RKO (cell line): ENCODE measurements at regions not wholly inside any gene's neighbourhood (a gene's known extent, or its start where the extent isn't known, plus 50 kb on each side); places are given as distances from the start of the nearest gene placed in this dataset.

Experiments
- DNase-seq: peaks from one replicate; pipeline ENCODE4 v3.0.0-alpha.2; 2016; ENCODE audit warnings: low spot score

DNA sequence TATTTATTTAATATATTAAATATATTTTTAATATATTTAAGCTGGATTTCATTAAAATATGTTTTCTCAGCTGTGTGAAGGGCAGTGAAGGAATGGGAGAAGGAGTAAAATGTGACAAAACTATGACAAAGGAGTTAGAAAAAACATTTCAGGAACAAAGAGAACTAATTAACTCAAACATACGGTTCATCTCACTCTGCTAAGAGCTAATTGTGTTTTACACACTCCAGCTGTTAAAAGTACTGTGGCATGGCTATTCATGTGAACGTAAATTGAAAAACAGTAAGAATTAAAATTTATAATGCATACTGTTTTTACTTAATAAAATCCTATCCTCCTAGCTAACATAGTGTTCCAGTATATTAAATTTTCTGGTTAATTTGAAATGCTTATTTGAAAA lies 262.5 kb upstream of the GNAI1 start:
- DNase-seq = no peak

DNA sequence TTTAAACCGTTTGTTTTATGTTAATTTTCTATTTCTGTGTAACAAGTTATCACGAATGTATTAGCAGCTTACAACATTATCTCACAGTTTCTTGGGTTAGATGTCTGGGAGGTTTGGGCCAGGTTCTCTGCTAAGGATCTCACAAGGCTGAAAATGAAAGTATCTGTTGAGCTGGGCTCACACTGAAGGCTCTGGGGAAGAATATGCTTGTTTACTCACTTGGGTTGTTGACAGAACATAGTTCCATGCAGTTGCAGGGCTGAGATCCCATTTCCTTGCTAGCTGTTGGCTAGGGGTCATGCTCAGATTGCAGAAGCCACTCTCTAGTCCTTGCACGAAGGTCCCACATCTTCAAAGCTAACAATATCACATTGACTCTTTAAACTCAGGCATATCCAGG lies 266.6 kb upstream of the GNAI1 start:
- no peak for DNase-seq

GRCh38 chr7:79862447-79863210 lies 272.0 kb upstream of the GNAI1 start:
- no peak for DNase-seq

GRCh38 chr7:79855172-79855571 lies 279.5 kb upstream of the GNAI1 start:
- no peak for DNase-seq

- DNase-seq = no peak
Observed at GRCh38 chr7:79854621-79855020, 280.0 kb upstream of the GNAI1 start.

DNA sequence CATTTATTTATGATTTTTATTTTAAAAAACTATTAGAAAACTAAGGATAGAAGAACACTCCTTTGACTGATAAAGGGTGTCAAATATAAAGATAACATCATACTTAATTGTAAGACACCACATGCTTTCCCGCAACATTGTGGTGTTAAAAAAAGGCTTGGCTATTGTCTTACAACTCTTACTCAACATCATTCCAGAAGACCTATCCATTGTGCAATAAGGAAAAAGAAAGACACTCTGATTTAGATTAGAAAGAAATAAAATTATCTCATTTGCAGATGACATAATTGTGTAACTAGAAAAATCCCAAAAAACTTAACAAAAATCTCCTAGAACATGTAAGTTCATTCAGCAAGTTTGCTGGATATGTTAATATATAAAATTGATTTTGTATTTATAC lies 296.7 kb upstream of the GNAI1 start:
- no peak for DNase-seq

DNA sequence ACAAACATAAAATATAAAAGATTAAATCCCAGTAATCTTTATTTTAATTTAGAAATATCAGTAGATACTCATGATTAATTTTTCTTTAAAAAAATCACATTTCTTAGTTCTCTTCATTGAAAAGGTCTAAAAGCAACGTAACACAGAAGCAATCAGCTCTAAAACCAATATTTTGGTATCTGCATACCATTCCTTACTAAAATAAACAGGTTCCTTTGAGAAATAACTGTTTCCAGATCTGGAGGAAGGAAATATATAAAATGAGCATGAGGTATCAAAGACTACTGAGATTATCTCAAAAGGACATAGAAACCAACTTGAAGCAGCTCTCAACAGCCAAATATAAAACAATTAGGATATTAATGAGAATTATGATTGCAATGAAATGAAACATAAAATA lies 301.0 kb upstream of the GNAI1 start:
- DNase-seq = no peak

DNA sequence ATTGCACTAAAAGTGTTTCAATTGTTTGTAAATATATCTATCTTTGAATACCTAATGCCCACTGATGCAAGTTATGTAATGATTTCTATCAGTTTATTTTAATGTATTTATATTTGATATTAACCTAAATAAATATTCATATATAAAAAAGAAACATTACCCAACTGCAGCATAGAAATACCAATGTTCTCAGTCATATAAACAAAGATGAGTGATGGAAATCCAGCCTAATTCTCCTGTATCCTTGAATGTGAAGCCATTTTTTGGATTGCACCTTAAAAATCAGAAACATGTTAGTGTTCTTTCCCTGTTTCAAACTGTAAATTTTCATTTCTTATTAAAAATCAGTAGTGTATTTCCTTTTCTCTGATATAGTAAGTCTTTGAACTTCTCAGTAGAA lies 305.8 kb upstream of the GNAI1 start:
- DNase-seq = no peak

DNA sequence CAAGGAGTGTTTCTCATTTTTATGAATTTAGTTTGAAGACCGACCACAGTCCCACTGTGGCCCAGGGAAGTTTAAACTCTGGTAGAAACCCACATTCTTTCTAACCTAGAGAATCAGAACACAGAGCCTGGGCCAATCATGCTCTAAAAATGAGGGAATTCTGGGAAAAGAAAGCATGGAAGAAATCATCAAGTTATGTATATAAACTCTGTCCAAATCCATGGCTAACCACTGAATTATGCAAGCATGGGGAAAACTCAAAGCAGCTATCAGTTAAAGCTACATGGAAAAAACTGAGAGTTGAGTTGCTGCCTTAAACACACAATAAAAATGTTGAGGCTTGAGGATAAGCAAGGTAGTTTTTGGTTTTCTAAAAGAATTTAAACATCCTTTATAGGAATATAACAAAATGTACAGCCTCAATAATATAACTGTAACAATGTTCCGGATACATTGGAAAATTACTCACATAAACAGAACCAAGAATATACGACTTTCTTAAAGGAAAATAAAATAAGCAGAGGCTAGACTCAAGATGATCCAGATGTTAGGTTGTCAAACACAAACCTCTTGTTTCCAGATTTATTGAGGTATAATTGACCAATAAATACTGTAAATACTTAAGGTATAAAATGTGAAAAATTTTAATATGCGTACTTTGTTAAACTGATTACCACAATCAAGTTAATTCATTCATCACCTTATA lies 311.2 kb upstream of the GNAI1 start:
- no peak for DNase-seq

DNA sequence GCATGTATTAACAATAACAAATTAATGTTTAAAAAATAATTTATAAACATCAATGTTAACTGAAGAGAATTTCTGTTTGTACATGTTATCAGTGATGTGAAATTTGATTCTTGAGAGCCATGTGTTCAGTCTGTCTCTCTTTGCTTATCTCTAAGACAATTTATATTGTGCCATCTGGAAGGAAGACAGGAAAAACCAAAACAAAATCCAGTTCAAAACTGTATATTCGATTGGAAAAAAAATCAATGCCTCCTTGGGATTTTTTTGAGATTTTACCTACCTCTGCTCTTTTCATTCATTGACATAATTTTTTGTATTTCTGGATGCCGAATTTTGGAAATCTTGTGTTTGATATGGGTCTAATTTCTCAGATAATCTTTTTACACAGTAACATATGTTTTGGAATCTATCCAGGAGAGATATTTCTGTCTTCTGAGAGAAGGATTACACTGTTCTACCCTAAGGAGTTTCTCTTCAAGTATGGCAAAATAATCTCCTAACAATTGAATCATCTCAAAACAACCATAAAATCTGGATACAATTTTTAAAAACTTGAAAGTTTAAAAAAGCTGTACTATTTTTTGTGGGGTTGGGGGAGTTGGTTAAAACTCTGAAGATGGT lies 311.9 kb upstream of the GNAI1 start:
- no peak for DNase-seq

DNA sequence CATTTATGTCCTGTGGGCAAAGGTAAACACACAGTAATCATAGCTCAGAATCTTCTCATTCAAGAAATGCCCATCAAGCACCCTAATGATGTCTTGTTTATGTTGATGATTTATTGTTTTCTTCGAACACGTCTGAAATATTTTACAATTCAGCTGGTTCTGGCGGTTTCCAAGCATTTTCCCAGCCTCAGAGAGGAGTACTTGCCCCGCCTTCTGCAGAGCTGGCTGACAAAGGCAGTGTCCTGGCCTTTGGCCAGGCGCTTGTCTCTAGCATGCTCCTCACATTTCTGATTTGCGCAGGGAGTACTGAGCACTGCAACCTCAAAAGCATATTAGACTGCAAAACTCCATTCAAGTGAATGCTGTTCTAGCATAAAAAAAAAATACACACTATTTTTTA lies 314.2 kb upstream of the GNAI1 start:
- DNase-seq = no peak

- DNase-seq = no peak
Observed at GRCh38 chr7:79810916-79811315, 323.7 kb upstream of the GNAI1 start.

DNA sequence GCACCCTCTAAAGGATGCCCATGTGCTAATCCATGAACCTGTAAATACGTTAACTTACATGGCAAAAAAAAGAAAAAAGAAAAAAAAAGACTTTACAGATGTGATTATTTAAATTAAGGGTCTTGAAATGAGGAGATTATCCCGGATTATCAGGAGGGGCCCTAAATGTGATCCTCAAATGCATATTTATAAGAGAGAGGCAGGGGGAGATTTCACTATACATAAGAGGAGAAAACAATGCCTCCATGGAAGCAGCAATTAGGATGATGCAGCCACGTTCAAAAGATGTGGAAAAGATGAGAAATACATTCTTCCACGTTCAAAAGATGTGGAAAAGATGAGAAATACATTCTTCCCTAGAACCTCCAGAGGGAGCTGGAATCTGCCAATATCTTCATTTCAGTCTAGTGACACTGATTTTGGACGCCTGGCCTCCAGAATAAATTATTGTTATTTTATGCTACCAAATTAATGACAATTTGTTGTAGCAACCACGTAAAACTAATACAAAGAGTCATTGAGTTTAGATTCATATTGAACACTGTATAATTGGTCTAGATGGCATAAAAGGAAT lies 328.4 kb upstream of the GNAI1 start:
- DNase-seq = peak; percentile 29

DNA sequence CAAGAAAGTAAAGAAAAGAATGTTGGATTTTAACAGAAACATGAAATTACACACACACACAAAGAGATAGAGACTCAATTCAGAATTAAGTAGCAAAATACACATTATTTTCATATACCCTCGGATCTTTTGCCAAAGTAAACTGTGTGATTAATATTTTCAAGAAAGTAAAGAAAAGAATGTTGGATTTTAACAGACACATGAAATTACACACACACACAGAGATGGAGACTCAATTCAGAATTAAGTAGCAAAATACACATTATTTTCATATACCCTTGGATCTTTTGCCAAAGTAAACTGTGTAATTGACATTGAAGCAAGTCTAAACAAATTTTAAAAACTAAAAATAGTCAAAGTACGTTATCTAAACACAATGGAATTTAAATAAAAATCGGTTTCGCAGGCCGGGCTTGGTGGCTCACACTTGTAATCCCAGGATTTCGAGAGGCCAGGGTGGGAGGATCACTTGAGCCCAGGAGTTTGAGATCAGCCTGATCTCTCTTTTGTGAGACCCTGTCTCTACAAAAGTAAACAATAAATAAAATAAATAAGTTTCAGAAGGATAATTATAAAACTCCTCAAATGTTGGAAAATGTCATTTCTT lies 337.3 kb upstream of the MAGI2 start:
- DNase-seq = no peak

DNA sequence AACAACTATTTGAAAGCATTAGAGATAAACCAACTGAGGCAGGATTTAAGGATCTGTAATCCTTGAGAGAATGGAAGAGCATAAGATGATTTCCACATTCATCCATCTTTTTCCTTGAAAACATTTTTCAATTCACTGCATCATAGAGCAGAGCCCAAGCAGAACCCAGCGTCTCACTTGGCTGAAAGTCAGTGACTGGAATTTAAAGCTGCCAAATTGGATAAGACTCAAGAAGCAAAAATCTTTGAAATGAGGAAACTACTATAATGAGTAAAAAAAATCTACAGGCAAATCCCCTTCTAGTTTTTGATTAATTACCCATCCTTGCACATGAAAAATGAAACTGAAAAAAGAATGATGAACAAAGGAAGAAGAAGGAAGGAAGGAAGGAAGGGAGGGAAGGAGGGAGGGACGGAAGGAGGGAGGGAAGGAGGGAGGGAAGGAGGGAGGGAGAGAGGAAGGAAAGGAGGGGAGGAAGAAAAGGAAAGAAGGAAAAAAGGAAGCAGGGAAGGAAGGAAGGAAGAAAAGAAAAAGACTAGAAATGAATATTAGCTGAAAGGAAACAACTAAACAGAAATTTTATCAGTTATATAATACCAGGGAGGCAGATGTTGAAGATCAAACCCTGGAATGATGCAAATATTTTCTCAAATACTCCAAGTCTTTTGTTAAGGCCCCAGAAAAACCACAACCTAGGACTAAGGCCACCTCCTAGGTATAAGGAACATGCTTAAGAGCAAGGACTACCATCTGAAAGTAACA lies 336.3 kb upstream of the MAGI2 start:
- no peak for DNase-seq

DNA sequence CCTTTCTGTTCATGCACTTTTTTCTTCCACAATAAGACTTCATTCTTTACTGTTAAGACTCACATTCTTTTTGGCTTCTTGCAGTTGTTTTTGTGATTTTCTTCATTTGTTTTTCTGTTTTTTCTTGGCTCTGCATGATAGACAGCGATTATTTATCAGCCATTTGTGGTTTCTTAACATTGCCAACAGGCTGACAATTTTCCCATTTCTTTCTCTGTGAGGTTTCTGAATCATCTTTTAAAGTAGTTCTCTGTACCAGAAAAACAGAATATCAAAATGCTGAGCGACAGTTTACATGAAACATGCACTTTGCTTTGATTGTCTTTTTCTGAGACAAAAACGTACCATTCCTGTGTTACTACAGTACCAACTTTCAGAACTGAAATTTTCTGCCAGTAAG lies 334.2 kb upstream of the MAGI2 start:
- DNase-seq = no peak

DNA sequence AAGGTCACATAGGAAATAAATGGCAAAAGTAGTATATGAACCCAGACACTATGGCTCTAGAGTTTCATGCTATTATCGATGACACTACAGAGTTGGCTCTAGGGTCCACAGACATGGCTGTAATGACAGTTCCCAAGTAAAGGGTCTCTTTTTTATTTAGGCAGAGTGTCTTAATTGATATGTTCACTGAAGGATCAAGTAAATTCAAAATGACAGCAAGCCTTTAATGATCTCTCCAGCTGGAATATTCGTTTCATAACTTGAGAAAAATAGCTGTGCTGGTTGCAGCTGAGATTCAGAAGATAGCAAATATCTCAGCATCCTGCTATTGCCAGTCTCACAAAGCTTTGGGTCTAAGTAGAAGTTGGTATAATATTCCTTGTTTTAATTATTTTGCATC lies 333.6 kb upstream of the MAGI2 start:
- DNase-seq = no peak

GRCh38 chr7:79786187-79786586 lies 332.7 kb upstream of the MAGI2 start:
- no peak for DNase-seq

DNA sequence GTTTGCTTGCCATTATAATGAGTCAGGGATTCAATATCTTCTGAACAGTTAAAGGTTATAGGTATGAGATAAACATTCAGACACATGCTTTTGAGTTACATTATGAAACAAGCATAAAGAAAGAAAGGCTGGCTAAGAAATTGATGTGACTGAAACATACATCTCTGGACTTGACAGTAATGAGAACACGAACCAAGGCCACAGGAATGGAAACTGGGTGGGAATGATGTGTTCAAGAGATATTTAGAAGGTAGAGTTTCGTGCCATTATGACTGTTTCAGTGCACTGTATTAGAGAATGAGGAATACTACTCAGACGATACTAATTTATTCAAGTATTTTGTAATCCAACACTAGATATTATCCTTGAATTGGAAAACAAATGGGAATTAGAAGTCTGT lies 332.1 kb upstream of the MAGI2 start:
- no peak for DNase-seq

DNA sequence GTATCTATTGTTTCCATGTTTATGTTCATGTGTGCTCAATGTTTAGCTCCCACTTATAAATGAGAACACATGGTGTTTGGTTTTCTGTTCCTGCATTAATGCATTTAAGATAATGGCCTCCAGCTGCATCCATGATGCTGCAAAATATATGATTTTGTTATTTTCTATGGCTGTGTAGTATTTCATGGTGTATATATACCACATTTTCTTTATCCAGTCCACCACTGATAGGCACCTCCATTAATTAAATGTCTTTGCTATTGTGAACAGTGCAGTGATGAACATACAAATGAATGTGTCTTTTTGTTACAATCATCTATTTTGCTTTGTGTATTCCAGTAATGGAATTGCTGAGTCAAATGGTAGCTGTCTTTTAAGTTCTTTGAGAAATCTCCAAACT lies 329.4 kb upstream of the MAGI2 start:
- DNase-seq = no peak

- no peak for DNase-seq
Observed at GRCh38 chr7:79782256-79782655, 328.8 kb upstream of the MAGI2 start.

DNA sequence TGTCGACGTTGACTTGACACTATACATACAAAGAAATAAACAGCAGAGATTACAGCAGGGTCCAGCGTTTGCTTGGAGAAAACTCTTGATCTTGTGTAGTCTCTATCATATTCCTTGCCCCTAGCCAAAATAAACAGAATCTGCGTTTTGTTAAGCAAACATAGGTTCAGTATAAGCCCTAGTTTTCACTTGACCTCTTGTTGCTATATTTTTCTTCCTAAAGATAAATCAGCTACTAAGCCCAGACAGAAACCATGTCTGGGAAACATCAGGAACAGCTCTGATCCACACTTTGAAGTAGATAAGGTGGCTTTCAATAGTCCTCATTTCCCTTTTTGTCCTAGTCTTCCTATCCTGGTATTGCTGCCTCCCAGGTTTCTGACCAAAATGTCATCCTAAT lies 328.2 kb upstream of the MAGI2 start:
- no peak for DNase-seq
